OCI-LY3 (cell line): ENCODE measurements at regions not wholly inside any gene's neighbourhood (a gene's known extent, or its start where the extent isn't known, plus 50 kb on each side); places are given as distances from the start of the nearest gene placed in this dataset.

Source experiments
- H2AFZ ChIP-seq: fragments of 200-600, 300-600 bp; shearing (Covaris generic); 2 replicates; pipeline ENCODE4 v1.6.0; 2014; ENCODE audit warnings: antibody characterized with exemption, low read depth, low read length
- H3K27ac ChIP-seq: fragments of 200-600, 300-600 bp; sonication (generic); 2 replicates; pipeline ENCODE4 v1.5.1; 2014; ENCODE audit warnings: mild to moderate bottlenecking, low read length, moderate library complexity, mixed read lengths
- H3K27me3 ChIP-seq: fragments of 200-600, 300-600 bp; sonication (generic); 2 replicates; pipeline ENCODE4 v1.6.1; 2014; ENCODE audit warnings: low read depth, low read length, mixed read lengths
- H3K36me3 ChIP-seq: fragments of 200-600, 300-600 bp; sonication (generic); replicated peaks from 2 replicates; pipeline ENCODE3; 2014; ENCODE audit warnings: low read depth, low read length, mixed read lengths
- H3K4me1 ChIP-seq: fragments of 300-600, 200-600 bp; sonication (generic); 2 replicates; pipeline ENCODE4 v1.6.1; 2014; ENCODE audit warnings: low read length, mixed read lengths
- H3K4me2 ChIP-seq: fragments of 200-600, 300-600 bp; sonication (generic); 2 replicates; pipeline ENCODE4 v1.6.1; 2014; ENCODE audit warnings: low read length, mixed read lengths
- H3K4me3 ChIP-seq: fragments of 300-600, 200-600 bp; sonication (generic); 2 replicates; pipeline ENCODE4 v1.5.1; 2014; ENCODE audit warnings: antibody characterized with exemption, mild to moderate bottlenecking, low read length, moderate library complexity
- H3K79me2 ChIP-seq: fragments of 300-600, 200-600 bp; shearing (Covaris generic); 2 replicates; pipeline ENCODE4 v1.6.1; 2014; ENCODE audit warnings: mild to moderate bottlenecking, low read length, mixed read lengths
- H3K9ac ChIP-seq: fragments of 300-600, 200-600 bp; shearing (Covaris generic); 2 replicates; pipeline ENCODE4 v1.6.0; 2014; ENCODE audit warnings: mild to moderate bottlenecking, low read length, moderate library complexity
- H3K9me3 ChIP-seq: fragments of 200-600, 300-600 bp; shearing (Covaris generic); 2 replicates; pipeline ENCODE4 v1.6.1; 2014; ENCODE audit warnings: low read length, mixed read lengths; ENCODE audit not compliant: insufficient read depth
- H4K20me1 ChIP-seq: fragments of 200-600, 300-600 bp; sonication (generic); 2 replicates; pipeline ENCODE4 v1.6.1; 2016; ENCODE audit warnings: low read length, mixed read lengths; ENCODE audit not compliant: insufficient read depth
- EZH2phosphoT487 ChIP-seq: fragments of 200-600 bp; shearing (Covaris generic); IDR thresholded peaks from 2 replicates; pipeline ENCODE4 v1.6.1; 2018; ENCODE audit warnings: antibody characterized with exemption, mixed run types, low read depth
- TF ChIP-seq, protein P1 (sequence below): fragments of 200-600, 300-600 bp; sonication (generic); IDR thresholded peaks from 2 replicates; pipeline ENCODE4 v1.5.1; 2014; ENCODE audit warnings: antibody characterized with exemption, low read length, low read depth

DNA sequence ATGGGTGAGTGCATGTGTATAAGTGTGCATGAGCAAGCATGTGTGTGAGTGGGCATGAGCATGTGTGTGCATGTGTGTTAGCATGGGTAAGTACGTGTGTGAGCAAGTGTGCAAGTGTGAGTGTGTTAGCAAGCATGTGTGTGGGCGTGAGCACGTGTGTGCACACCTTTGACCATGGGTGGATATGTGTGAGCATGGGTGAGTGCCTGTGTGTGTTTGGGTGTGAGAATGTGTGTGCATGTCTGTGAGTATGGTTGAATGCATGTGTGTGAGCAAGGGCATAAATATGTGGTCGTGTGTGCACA is 84.6 kb downstream of the DLL1 start:
- H3K27ac ChIP-seq = no peak overlapping the region
- no peak overlapping the region for H3K4me3 ChIP-seq
- no peak overlapping the region for H2AFZ ChIP-seq
- H3K9me3 ChIP-seq = no peaks in the 10 kb centered on the region
- no peaks in the 10 kb centered on the region for H3K4me1 ChIP-seq
- no peaks in the 10 kb centered on the region for H4K20me1 ChIP-seq
- TF ChIP-seq, protein P1, sequence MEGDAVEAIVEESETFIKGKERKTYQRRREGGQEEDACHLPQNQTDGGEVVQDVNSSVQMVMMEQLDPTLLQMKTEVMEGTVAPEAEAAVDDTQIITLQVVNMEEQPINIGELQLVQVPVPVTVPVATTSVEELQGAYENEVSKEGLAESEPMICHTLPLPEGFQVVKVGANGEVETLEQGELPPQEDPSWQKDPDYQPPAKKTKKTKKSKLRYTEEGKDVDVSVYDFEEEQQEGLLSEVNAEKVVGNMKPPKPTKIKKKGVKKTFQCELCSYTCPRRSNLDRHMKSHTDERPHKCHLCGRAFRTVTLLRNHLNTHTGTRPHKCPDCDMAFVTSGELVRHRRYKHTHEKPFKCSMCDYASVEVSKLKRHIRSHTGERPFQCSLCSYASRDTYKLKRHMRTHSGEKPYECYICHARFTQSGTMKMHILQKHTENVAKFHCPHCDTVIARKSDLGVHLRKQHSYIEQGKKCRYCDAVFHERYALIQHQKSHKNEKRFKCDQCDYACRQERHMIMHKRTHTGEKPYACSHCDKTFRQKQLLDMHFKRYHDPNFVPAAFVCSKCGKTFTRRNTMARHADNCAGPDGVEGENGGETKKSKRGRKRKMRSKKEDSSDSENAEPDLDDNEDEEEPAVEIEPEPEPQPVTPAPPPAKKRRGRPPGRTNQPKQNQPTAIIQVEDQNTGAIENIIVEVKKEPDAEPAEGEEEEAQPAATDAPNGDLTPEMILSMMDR = no peak
- TF ChIP-seq EZH2phosphoT487 = no peak
- no peak overlapping the region for H3K4me2 ChIP-seq
- no peaks in the 10 kb centered on the region for H3K27me3 ChIP-seq
- H3K79me2 ChIP-seq = no peaks in the 10 kb centered on the region
- H3K36me3 ChIP-seq = no peaks in the 10 kb centered on the region
- H3K9ac ChIP-seq = no peak overlapping the region

DNA sequence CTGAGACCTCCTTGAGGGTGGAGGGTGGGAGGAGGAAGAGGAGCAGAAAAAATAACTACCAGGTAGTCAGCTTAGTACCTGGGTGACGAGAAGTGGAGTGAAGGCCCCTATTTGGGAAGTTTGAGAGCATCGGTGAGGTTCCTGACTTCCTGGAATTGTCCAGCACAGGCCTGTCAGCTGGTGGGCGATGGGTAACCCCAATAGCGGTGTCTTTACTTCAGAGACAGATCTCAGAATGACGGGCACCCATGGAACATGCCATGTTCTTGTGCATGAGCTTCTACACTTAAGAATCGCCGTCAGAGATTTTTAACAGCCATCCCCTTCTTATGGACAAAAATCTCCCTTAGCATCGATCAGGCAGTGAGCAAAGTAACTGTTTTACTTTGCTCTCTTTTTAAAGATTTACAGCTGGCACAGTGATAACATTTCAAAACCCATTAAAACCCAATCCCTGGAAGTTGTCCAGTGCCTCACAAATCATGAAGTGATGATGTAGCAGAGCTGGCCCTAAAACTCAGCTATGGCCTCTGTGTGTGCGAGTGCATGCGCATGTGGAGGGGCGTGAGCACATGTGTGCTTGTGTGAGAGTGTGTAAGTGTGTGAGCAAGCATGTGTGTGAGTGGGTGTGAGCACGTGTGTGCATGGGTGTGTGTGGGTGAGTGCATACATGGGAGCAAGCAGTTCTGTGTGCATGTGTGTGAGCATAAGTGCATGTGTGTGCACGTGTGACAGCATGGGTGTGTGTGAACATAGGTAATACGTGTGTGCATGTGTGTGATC is 85.2 kb downstream of the DLL1 start:
- H3K36me3 ChIP-seq = no peaks in the 10 kb centered on the region
- no peaks in the 10 kb centered on the region for H3K4me1 ChIP-seq
- H3K27ac ChIP-seq = no peak overlapping the region
- no peaks in the 10 kb centered on the region for H4K20me1 ChIP-seq
- TF ChIP-seq EZH2phosphoT487 = no peak
- TF ChIP-seq, protein P1 = no peak
- no peak overlapping the region for H2AFZ ChIP-seq
- H3K9me3 ChIP-seq = no peaks in the 10 kb centered on the region
- no peaks in the 10 kb centered on the region for H3K27me3 ChIP-seq
- H3K79me2 ChIP-seq = no peaks in the 10 kb centered on the region
- H3K9ac ChIP-seq = no peak overlapping the region
- no peak overlapping the region for H3K4me3 ChIP-seq
- no peak overlapping the region for H3K4me2 ChIP-seq

DNA sequence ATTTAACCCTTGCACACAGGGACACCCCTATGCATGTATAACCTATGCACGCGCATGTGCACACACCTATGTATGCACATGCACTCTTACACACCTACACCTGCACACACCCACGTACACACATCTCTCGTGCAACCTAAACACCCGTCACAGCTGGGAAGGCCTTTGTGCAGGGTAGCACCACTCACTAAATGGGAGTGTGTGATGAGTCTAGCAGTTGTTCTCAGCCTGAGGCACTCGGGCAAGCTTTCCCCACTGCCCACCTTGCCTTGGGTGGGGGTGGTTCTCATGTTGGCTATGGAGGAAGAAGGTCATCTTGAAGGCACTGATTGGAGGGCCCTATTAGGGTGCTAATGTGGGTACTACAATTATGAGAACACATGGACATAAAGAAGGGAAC is 85.8 kb downstream of the DLL1 start:
- no peak overlapping the region for H3K27ac ChIP-seq
- no peaks in the 10 kb centered on the region for H3K9me3 ChIP-seq
- H3K36me3 ChIP-seq = no peaks in the 10 kb centered on the region
- H3K27me3 ChIP-seq = no peaks in the 10 kb centered on the region
- no peak overlapping the region for H3K4me3 ChIP-seq
- H2AFZ ChIP-seq = no peak overlapping the region
- H4K20me1 ChIP-seq = no peaks in the 10 kb centered on the region
- H3K4me2 ChIP-seq = no peak overlapping the region
- TF ChIP-seq, protein P1 = no peak
- no peak for TF ChIP-seq EZH2phosphoT487
- H3K79me2 ChIP-seq = no peaks in the 10 kb centered on the region
- H3K9ac ChIP-seq = no peak overlapping the region
- H3K4me1 ChIP-seq = no peaks in the 10 kb centered on the region

DNA sequence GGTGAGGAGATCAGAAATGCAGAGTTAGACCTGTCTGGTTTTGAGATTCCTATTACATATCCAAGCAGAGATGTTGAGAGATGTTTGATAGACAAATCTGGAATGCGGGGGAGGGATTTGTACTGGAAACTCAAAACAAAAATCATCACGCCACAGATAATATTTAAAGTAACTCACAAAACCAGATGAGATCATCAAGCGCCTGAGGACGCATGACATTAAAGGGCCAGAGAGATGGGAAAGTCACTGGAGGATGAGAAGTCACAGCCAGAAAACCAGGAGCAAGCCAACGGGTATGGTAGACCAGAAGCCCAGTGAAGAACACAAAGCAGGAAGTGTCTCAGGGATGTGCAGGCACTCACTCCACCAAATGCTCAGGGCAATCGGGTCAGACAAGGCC is 87.7 kb downstream of the DLL1 start:
- H3K27ac ChIP-seq = no peak overlapping the region
- H3K4me3 ChIP-seq = no peak overlapping the region
- H3K4me1 ChIP-seq = no peaks in the 10 kb centered on the region
- no peak overlapping the region for H3K4me2 ChIP-seq
- no peaks in the 10 kb centered on the region for H3K9me3 ChIP-seq
- H4K20me1 ChIP-seq = no peaks in the 10 kb centered on the region
- TF ChIP-seq, protein P1 = no peak
- no peak for TF ChIP-seq EZH2phosphoT487
- no peaks in the 10 kb centered on the region for H3K27me3 ChIP-seq
- no peaks in the 10 kb centered on the region for H3K79me2 ChIP-seq
- no peaks in the 10 kb centered on the region for H3K36me3 ChIP-seq
- no peak overlapping the region for H3K9ac ChIP-seq
- no peak overlapping the region for H2AFZ ChIP-seq
